Cardiac muscle cell (in vitro differentiated cells and primary cell): ENCODE measurements at regions not wholly inside any gene's neighbourhood (a gene's known extent, or its start where the extent isn't known, plus 50 kb on each side); places are given as distances from the start of the nearest gene placed in this dataset.

Experiments used
- DNase-seq, 2 donors: peaks; one replicate each; pipeline versions ENCODE4 v3.0.0 to v3.0.0-alpha.2; 2010 to 2017; ENCODE audit warnings: low read depth in 1 of 2, low spot score in 1 of 2
- H3K27ac ChIP-seq: fragments of 200-600 bp; sonication (generic); 2 replicates; pipeline ENCODE4 v1.5.1; 2016
- H3K27me3 ChIP-seq: fragments of 200-600 bp; sonication (generic); 2 replicates; pipeline ENCODE4 v1.6.0; 2016; ENCODE audit warnings: control low read depth
- H3K36me3 ChIP-seq: fragments of 200-600 bp; sonication (generic); 2 replicates; pipeline ENCODE4 v1.5.1; 2016; ENCODE audit warnings: control low read depth
- H3K4me1 ChIP-seq: fragments of 200-600 bp; sonication (generic); 2 replicates; pipeline ENCODE4 v1.8.1; 2017; ENCODE audit warnings: low read depth, mild to moderate bottlenecking, mixed run types
- H3K4me3 ChIP-seq: fragments of 200-600 bp; sonication (generic); 2 replicates; pipeline ENCODE4 v1.5.1; 2016; ENCODE audit warnings: mild to moderate bottlenecking
- H3K9me3 ChIP-seq: fragments of 200-600 bp; sonication (generic); 2 replicates; pipeline ENCODE4 v1.5.1; 2017; ENCODE audit warnings: low read depth, mild to moderate bottlenecking, control low read depth
- CTCF ChIP-seq: IDR thresholded peaks from 2 replicates; pipeline ENCODE4 v1.5.1; 2012; ENCODE audit warnings: low read depth, mild to moderate bottlenecking, low read length

GRCh38 chr3:74511078-74511477 lies 103.4 kb downstream of the CNTN3 start:
- DNase-seq = no peak
- H3K9me3 ChIP-seq = no peaks in the 10 kb centered on the region
- no peak overlapping the region for H3K27ac ChIP-seq
- no peaks in the 10 kb centered on the region for H3K36me3 ChIP-seq
- no peaks in the 10 kb centered on the region for H3K4me1 ChIP-seq
- H3K27me3 ChIP-seq = no peaks in the 10 kb centered on the region
- TF ChIP-seq CTCF = no peak
- no peak overlapping the region for H3K4me3 ChIP-seq

- DNase-seq = no peak
- no peaks in the 10 kb centered on the region for H3K4me1 ChIP-seq
- no peak for TF ChIP-seq CTCF
- H3K27me3 ChIP-seq = no peaks in the 10 kb centered on the region
- H3K9me3 ChIP-seq = no peaks in the 10 kb centered on the region
- no peak overlapping the region for H3K4me3 ChIP-seq
- H3K36me3 ChIP-seq = no peaks in the 10 kb centered on the region
- no peak overlapping the region for H3K27ac ChIP-seq
Measured at GRCh38 chr3:74510261-74510818, 104.1 kb downstream of the CNTN3 start.

GRCh38 chr3:74507691-74508090 lies 106.8 kb downstream of the CNTN3 start:
- no peak overlapping the region for H3K4me3 ChIP-seq
- H3K9me3 ChIP-seq = no peaks in the 10 kb centered on the region
- H3K36me3 ChIP-seq = no peaks in the 10 kb centered on the region
- H3K4me1 ChIP-seq = no peaks in the 10 kb centered on the region
- H3K27me3 ChIP-seq = no peaks in the 10 kb centered on the region
- no peak for TF ChIP-seq CTCF
- H3K27ac ChIP-seq = no peak overlapping the region
- DNase-seq = no peak

- H3K27me3 ChIP-seq = no peaks in the 10 kb centered on the region
- H3K9me3 ChIP-seq = no peaks in the 10 kb centered on the region
- no peaks in the 10 kb centered on the region for H3K36me3 ChIP-seq
- H3K4me3 ChIP-seq = no peak overlapping the region
- no peak overlapping the region for H3K27ac ChIP-seq
- no peaks in the 10 kb centered on the region for H3K4me1 ChIP-seq
- no peak for TF ChIP-seq CTCF
- DNase-seq = no peak
Measured at GRCh38 chr3:74506246-74506645, 108.2 kb downstream of the CNTN3 start.

- H3K4me3 ChIP-seq = no peak overlapping the region
- no peaks in the 10 kb centered on the region for H3K4me1 ChIP-seq
- H3K27ac ChIP-seq = no peak overlapping the region
- no peaks in the 10 kb centered on the region for H3K9me3 ChIP-seq
- no peak for TF ChIP-seq CTCF
- H3K27me3 ChIP-seq = no peaks in the 10 kb centered on the region
- no peak for DNase-seq
- no peaks in the 10 kb centered on the region for H3K36me3 ChIP-seq
Measured at GRCh38 chr3:74501007-74501406, 113.5 kb downstream of the CNTN3 start.

- H3K4me3 ChIP-seq = no peak overlapping the region
- no peak for TF ChIP-seq CTCF
- no peaks in the 10 kb centered on the region for H3K9me3 ChIP-seq
- H3K36me3 ChIP-seq = no peaks in the 10 kb centered on the region
- no peaks in the 10 kb centered on the region for H3K27me3 ChIP-seq
- no peak for DNase-seq
- H3K4me1 ChIP-seq = no peaks in the 10 kb centered on the region
- no peak overlapping the region for H3K27ac ChIP-seq
Measured at GRCh38 chr3:74500257-74500656, 114.2 kb downstream of the CNTN3 start.
